Naive thymus-derived CD8-positive, alpha-beta T cell (primary cell): ENCODE measurements at regions not wholly inside any gene's neighbourhood (a gene's known extent, or its start where the extent isn't known, plus 50 kb on each side); places are given as distances from the start of the nearest gene placed in this dataset.
A peak's percentile ranks its signal among the peaks of the same experiment; 100 is the strongest.
"Not testable (repeated sequence)": the region's sequence is repeated elsewhere in the genome, so short reads cannot be mapped to it uniquely, and the experiment has no call there.

ENCODE experiments used
- ATAC-seq, 2 donors: fragments of 150-1000 bp; cut with Tn5 transposase in 1 of 2; sonication (Bioruptor Pico), chemical (Tn5 transposase) in 1 of 2; 1 replicate in 1 of 2; 2 replicates in 1 of 2; pipeline ENCODE4 v1.10.0; 2021; ENCODE audit warnings: mild to moderate bottlenecking in 2 of 2, moderate library complexity in 2 of 2
- POLR2A ChIA-PET: fragments of 350-600 bp; sonication (Branson Sonifier 250); formaldehyde crosslinking; loops from one replicate; lab custom pipeline; 2021; ENCODE audit warnings: antibody characterized with exemption; lab: Charles Lee
- DNase-seq, 10 donors: peaks; one replicate each; pipeline versions ENCODE4 v3.0.0 to v3.0.0-alpha.2; 2020 to 2022
- H3K27ac Mint-ChIP-seq, 10 donors: one replicate each; pipeline ENCODE4 v1.8.0; 2020 to 2022; ENCODE audit warnings: mild to moderate bottlenecking in 10 of 10, mixed read lengths in 10 of 10, moderate library complexity in 4 of 10, inconsistent platforms in 1 of 10
- H3K27me3 Mint-ChIP-seq, 5 donors: one replicate each; pipeline ENCODE4 v1.8.0; 2021 to 2022; ENCODE audit warnings: mixed read lengths in 5 of 5
- H3K36me3 Mint-ChIP-seq, 3 donors: one replicate each; pipeline ENCODE4 v1.8.0; 2020 to 2022; ENCODE audit warnings: mixed read lengths in 3 of 3, mild to moderate bottlenecking in 2 of 3, inconsistent platforms in 1 of 3
- H3K4me1 Mint-ChIP-seq, 4 donors: one replicate each; pipeline ENCODE4 v1.8.0; 2021 to 2022; ENCODE audit warnings: mixed read lengths in 4 of 4
- H3K4me3 Mint-ChIP-seq, 10 donors: one replicate each; pipeline ENCODE4 v1.8.0; 2020 to 2022; ENCODE audit warnings: mild to moderate bottlenecking in 10 of 10, mixed read lengths in 10 of 10, moderate library complexity in 6 of 10, inconsistent platforms in 1 of 10
- H3K9me3 Mint-ChIP-seq, 9 donors: one replicate each; pipeline ENCODE4 v1.8.0; 2020 to 2022; ENCODE audit warnings: mixed read lengths in 9 of 9, mild to moderate bottlenecking in 3 of 9, inconsistent platforms in 1 of 9, moderate library complexity in 1 of 9

- no peak overlapping the region for H3K27ac Mint-ChIP-seq
- no peak overlapping the region for H3K4me3 Mint-ChIP-seq
- POLR2A ChIA-PET, result no interaction called here
- DNase-seq, result no peak
- peaks cover 0 to 5% (median 1%) of the 10 kb centered on the region in 5 donors for H3K27me3 Mint-ChIP-seq
- H3K9me3 Mint-ChIP-seq, result no peaks in the 10 kb centered on the region
- no peak for ATAC-seq
- H3K36me3 Mint-ChIP-seq, result no peaks in the 10 kb centered on the region
- no peaks in the 10 kb centered on the region for H3K4me1 Mint-ChIP-seq
Measured at GRCh38 chr18:21972281-21972680, 197.1 kb upstream of the GATA6 start.

GRCh38 chr18:21975954-21976353 is 193.4 kb upstream of the GATA6 start:
- H3K27me3 Mint-ChIP-seq, result peaks cover 2 to 11% (median 6%) of the 10 kb centered on the region in 5 donors
- H3K36me3 Mint-ChIP-seq, POLR2A ChIA-PET, H3K9me3 Mint-ChIP-seq, H3K4me1 Mint-ChIP-seq, ATAC-seq, H3K27ac Mint-ChIP-seq, DNase-seq, H3K4me3 Mint-ChIP-seq: not testable (repeated sequence)

DNA sequence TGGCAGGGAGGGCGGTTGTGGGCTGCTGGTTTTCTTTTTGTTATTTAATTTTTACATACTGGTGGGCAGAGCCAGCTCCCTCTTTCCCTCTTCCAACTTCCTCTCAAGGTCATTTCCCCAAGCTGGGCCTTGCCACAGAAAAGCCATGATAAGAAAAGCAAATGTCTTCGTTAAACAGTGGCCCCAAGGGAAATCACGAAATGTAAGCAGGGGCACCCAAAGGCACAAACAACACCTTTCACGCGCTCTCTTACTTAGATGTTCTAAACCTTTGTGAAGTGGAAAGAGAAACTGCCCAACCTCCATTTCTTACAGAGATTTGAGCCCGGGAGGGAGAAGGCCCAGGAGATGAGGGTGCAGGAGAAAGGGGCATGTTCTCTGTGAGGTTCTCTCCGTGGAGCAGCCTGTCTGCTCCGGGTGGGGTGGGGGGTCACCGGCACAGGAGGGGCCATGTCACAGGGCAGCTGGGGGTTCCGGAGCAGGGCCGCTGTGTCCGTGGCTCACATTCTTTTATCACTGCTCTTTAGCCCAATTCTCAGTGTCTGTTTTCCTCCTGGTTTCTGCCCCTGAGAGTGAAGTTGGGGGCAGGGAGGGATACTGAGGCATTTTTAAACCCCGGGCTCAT is 190.7 kb upstream of the GATA6 start:
- peaks cover 0 to 2% (median 0%) of the 10 kb centered on the region in 4 donors for H3K4me1 Mint-ChIP-seq
- peaks cover 0 to 4% (median 0%) of the 10 kb centered on the region in 9 donors for H3K9me3 Mint-ChIP-seq
- no peak overlapping the region for H3K4me3 Mint-ChIP-seq
- ATAC-seq, result no peak
- H3K27ac Mint-ChIP-seq, result no peak overlapping the region
- POLR2A ChIA-PET, result no interaction called here
- no peaks in the 10 kb centered on the region for H3K36me3 Mint-ChIP-seq
- no peak for DNase-seq
- peaks cover 2 to 11% (median 6%) of the 10 kb centered on the region in 5 donors for H3K27me3 Mint-ChIP-seq

- Mint-ChIP-seq H3K36me3 (no peaks in the 10 kb centered on the region), H3K27ac (no peak overlapping the region)
- no peak for ATAC-seq
Measured at GRCh38 chr18:21979171-21979560, 190.2 kb upstream of the GATA6 start.

DNA sequence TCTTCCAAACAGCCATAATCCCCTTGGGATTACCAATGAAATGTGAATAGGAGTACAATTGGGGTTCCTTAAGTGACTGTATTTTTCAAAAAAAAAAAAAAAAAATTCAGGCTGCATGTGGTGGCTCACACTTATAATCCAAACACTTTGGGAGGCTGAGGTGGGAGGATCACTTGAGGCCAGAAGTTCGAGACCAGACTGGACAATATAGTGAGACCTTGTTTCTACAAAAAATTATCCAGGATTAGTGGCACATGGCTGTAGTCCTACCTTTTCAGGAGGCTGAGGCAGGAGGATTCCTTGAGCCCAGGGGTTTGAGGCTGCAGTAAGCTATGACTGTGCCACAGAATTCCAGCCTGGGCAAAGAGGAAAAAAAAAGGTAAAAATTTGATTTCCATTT is 189.6 kb upstream of the GATA6 start:
- ATAC-seq, result no peak
- H3K9me3 Mint-ChIP-seq, result peaks cover 0 to 5% (median 0%) of the 10 kb centered on the region in 9 donors
- POLR2A ChIA-PET, result no interaction called here
- no peak overlapping the region for H3K27ac Mint-ChIP-seq
- DNase-seq, result no peak
- H3K4me3 Mint-ChIP-seq, result no peak overlapping the region
- no peaks in the 10 kb centered on the region for H3K36me3 Mint-ChIP-seq
- H3K4me1 Mint-ChIP-seq, result peaks cover 0 to 2% (median 0%) of the 10 kb centered on the region in 4 donors
- H3K27me3 Mint-ChIP-seq, result peaks cover 2 to 11% (median 6%) of the 10 kb centered on the region in 5 donors

More at GRCh38 chr18:21979171-21979560, 190.2 kb upstream of the GATA6 start:
- Mint-ChIP-seq H3K9me3 (peaks cover 0 to 5% (median 0%) of the 10 kb centered on the region in 9 donors), H3K27me3 (peaks cover 2 to 11% (median 6%) of the 10 kb centered on the region in 5 donors), H3K4me1 (peaks cover 0 to 2% (median 0%) of the 10 kb centered on the region in 4 donors), H3K4me3 (no peak overlapping the region)
- DNase-seq, result no peak
- POLR2A ChIA-PET, result no interaction called here

DNA sequence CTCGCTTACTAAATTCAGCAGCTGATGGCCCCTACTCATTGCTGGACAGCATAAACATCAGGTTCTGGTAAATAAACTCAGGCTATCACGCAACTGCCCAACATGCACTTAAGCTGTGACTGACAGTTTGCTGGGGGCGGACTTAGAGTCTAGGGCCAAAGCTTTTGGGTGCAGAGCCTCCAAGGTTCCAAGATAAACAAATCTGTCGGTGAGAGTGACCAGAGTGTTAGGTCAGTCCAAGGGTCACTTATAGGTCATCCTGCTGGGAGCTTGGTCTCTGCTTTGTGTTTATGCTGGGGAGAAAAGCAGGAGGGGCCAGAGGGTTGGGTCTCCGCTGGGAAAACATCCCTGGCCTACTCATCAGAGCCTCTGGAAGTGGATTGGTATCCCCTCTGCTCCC is 188.6 kb upstream of the GATA6 start:
- DNase-seq, result no peak
- Mint-ChIP-seq H3K36me3 (no peaks in the 10 kb centered on the region), H3K4me1 (peaks cover 0 to 2% (median 0%) of the 10 kb centered on the region in 4 donors), H3K27ac (no peak overlapping the region), H3K9me3 (peaks cover 0 to 5% (median 0%) of the 10 kb centered on the region in 9 donors), H3K4me3 (no peak overlapping the region), H3K27me3 (peaks cover 4 to 11% (median 6%) of the 10 kb centered on the region in 5 donors)
- POLR2A ChIA-PET, result no interaction called here
- ATAC-seq, result no peak

- peaks cover 4 to 11% (median 4%) of the 10 kb centered on the region in 5 donors for H3K27me3 Mint-ChIP-seq
- H3K27ac Mint-ChIP-seq, H3K9me3 Mint-ChIP-seq, H3K4me1 Mint-ChIP-seq, H3K36me3 Mint-ChIP-seq, H3K4me3 Mint-ChIP-seq, POLR2A ChIA-PET, ATAC-seq, DNase-seq: not testable (repeated sequence)
Measured at GRCh38 chr18:21981489-21981888, 187.9 kb upstream of the GATA6 start.

- no peak for DNase-seq
- POLR2A ChIA-PET, result no interaction called here
- ATAC-seq, result no peak
- Mint-ChIP-seq H3K36me3 (no peaks in the 10 kb centered on the region), H3K4me1 (no peaks in the 10 kb centered on the region), H3K4me3 (no peak overlapping the region), H3K27ac (no peak overlapping the region), H3K27me3 (peaks cover 0 to 36% (median 3%) of the 10 kb centered on the region in 5 donors), H3K9me3 (peaks cover 0 to 3% (median 0%) of the 10 kb centered on the region in 9 donors)
Measured at GRCh38 chr18:21991081-21991534, 178.3 kb upstream of the GATA6 start.

- DNase-seq (no peak), ATAC-seq (no peak)
- H3K4me1 Mint-ChIP-seq, result no peaks in the 10 kb centered on the region
- H3K4me3 Mint-ChIP-seq, result no peak overlapping the region
- peaks cover 0 to 3% (median 0%) of the 10 kb centered on the region in 9 donors for H3K9me3 Mint-ChIP-seq
- H3K27ac Mint-ChIP-seq, result no peak overlapping the region
- peaks cover 0 to 36% (median 3%) of the 10 kb centered on the region in 5 donors for H3K27me3 Mint-ChIP-seq
- POLR2A ChIA-PET, result no interaction called here
- no peaks in the 10 kb centered on the region for H3K36me3 Mint-ChIP-seq
Measured at GRCh38 chr18:21991886-21992285, 177.5 kb upstream of the GATA6 start.

GRCh38 chr18:21996351-21996826 is 173.0 kb upstream of the GATA6 start:
- no peaks in the 10 kb centered on the region for H3K9me3 Mint-ChIP-seq
- DNase-seq, result no peak
- H3K27me3 Mint-ChIP-seq, result peaks cover 0 to 19% (median 5%) of the 10 kb centered on the region in 5 donors
- H3K36me3 Mint-ChIP-seq, result no peaks in the 10 kb centered on the region
- H3K4me1 Mint-ChIP-seq, result peaks cover 0 to 6% (median 3%) of the 10 kb centered on the region in 4 donors
- H3K27ac Mint-ChIP-seq, result no peak overlapping the region
- no peak overlapping the region for H3K4me3 Mint-ChIP-seq
- POLR2A ChIA-PET, result no interaction called here
- no peak for ATAC-seq

GRCh38 chr18:21997207-21998143 is 171.9 kb upstream of the GATA6 start:
- ATAC-seq, result no peak
- H3K36me3 Mint-ChIP-seq, result no peaks in the 10 kb centered on the region
- H3K27ac Mint-ChIP-seq, result no peak overlapping the region

GRCh38 chr18:21998486-21998885 is 170.9 kb upstream of the GATA6 start:
- POLR2A ChIA-PET, result no interaction called here
- Mint-ChIP-seq H3K4me3 (no peak overlapping the region), H3K27ac (no peak overlapping the region), H3K36me3 (no peaks in the 10 kb centered on the region), H3K4me1 (peaks cover 0 to 6% (median 3%) of the 10 kb centered on the region in 4 donors), H3K27me3 (peaks cover 0 to 8% (median 3%) of the 10 kb centered on the region in 5 donors), H3K9me3 (no peaks in the 10 kb centered on the region)
- DNase-seq, result no peak
- ATAC-seq, result no peak

More at GRCh38 chr18:21997207-21998143, 171.9 kb upstream of the GATA6 start:
- no peak overlapping the region for H3K4me3 Mint-ChIP-seq
- POLR2A ChIA-PET, result interaction anchor here (0.6 kb wide), 1 partner anchor 251 kb away, joined by 4 read pairs; no protein-coding TSS in a partner anchor
- peak in 4 of 10 donors; percentile 0 to 38 (median 31) for DNase-seq
- H3K27me3 Mint-ChIP-seq, result peaks cover 0 to 9% (median 3%) of the 10 kb centered on the region in 5 donors
- H3K9me3 Mint-ChIP-seq, result no peaks in the 10 kb centered on the region
- peaks cover 0 to 6% (median 3%) of the 10 kb centered on the region in 4 donors for H3K4me1 Mint-ChIP-seq
